HUDEP-2 (cell line): ENCODE measurements at regions not wholly inside any gene's neighbourhood (a gene's known extent, or its start where the extent isn't known, plus 50 kb on each side); places are given as distances from the start of the nearest gene placed in this dataset.
"Not testable (repeated sequence)": the region's sequence is repeated elsewhere in the genome, so short reads cannot be mapped to it uniquely, and the experiment has no call there.

Source experiments
- DNase-seq, 76 experiments: peaks; one replicate each; lab custom pipeline; 2025; ENCODE audit not compliant: unreplicated experiment in 76 of 76; lab: John Stamatoyannopoulos, UW

- no peak for DNase-seq
Measured at GRCh38 chr4:30868111-30868895, 148.1 kb downstream of the PCDH7 start.

GRCh38 chr4:30869387-30869786 is 149.2 kb downstream of the PCDH7 start:
- DNase-seq: not testable (repeated sequence)

- no peak for DNase-seq
Measured at GRCh38 chr4:30870513-30870912, 150.3 kb downstream of the PCDH7 start.

GRCh38 chr4:30875658-30876269 is 155.6 kb downstream of the PCDH7 start:
- no peak for DNase-seq

GRCh38 chr4:30879855-30880598 is 159.9 kb downstream of the PCDH7 start:
- DNase-seq: no peak

GRCh38 chr4:30881985-30882384 is 161.8 kb downstream of the PCDH7 start:
- DNase-seq: no peak

- no peak for DNase-seq
Measured at GRCh38 chr4:30882443-30882842, 162.3 kb downstream of the PCDH7 start.

- DNase-seq: no peak
Measured at GRCh38 chr4:30882995-30883675, 163.0 kb downstream of the PCDH7 start.

- no peak for DNase-seq
Measured at GRCh38 chr4:30901461-30902451, 181.6 kb downstream of the PCDH7 start.

GRCh38 chr4:30903502-30904214 is 183.5 kb downstream of the PCDH7 start:
- no peak for DNase-seq

- no peak for DNase-seq
Measured at GRCh38 chr4:30904215-30904555, 184.0 kb downstream of the PCDH7 start.

- no peak for DNase-seq
Measured at GRCh38 chr4:30904588-30904987, 184.4 kb downstream of the PCDH7 start.

GRCh38 chr4:30912098-30912714 is 192.0 kb downstream of the PCDH7 start:
- DNase-seq: no peak

- DNase-seq: no peak
Measured at GRCh38 chr4:30916337-30917274, 196.4 kb downstream of the PCDH7 start.

- no peak for DNase-seq
Measured at GRCh38 chr4:30917946-30918345, 197.8 kb downstream of the PCDH7 start.

- no peak for DNase-seq
Measured at GRCh38 chr4:30919458-30919857, 199.3 kb downstream of the PCDH7 start.

- DNase-seq: no peak
Measured at GRCh38 chr4:30920043-30920442, 199.9 kb downstream of the PCDH7 start.

- DNase-seq: no peak
Measured at GRCh38 chr4:30922625-30923024, 202.5 kb downstream of the PCDH7 start.
